SHP77 treated with DMSO at 0.1 percent for 48 hours (cell line): ENCODE measurements at regions not wholly inside any gene's neighbourhood (a gene's known extent, or its start where the extent isn't known, plus 50 kb on each side); places are given as distances from the start of the nearest gene placed in this dataset.

Source experiments
- DNase-seq: peaks from one replicate; lab custom pipeline; 2025; lab: John Stamatoyannopoulos, UW

DNA sequence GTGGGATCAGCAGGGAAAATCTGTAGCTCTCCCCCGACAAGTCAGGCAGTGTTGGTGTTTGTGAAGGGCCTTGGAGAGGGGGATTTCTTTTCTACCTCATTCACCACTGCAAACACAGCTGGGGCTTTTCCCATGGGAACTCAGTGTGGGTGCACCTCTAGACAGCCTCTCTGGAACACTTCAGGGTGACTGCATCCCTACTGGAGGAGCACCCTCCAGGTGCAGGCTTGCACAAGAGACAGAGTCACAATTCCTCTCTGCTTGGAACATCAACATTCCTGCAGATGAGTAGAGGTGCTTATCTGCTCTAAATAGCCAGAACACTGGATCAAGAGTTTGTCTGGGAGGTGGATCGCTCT lies 72.7 kb upstream of the AKAP13 start:
- DNase-seq: no peak

- no peak for DNase-seq
Measured at GRCh38 chr15:85311647-85312046, 68.8 kb upstream of the AKAP13 start.

DNA sequence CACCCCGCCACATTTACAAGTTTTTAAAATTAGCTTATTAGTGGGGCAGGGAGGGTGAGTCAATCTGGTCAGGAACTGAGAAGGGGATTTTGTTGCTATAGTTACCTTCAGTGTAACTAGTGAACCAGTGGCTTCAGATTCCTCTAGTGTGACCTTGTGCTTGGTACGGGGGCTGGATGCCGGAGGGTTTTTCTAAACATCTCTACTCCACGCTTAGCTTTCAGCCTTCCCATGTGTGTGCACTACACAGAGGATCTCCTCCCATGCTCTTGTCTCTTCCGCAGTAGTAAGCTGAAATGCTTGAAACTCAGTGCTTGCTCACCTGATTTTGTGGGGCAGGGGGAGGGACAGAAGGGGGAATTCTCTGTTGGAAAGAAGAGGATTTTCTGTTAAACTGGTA lies 67.9 kb upstream of the AKAP13 start:
- DNase-seq: no peak

DNA sequence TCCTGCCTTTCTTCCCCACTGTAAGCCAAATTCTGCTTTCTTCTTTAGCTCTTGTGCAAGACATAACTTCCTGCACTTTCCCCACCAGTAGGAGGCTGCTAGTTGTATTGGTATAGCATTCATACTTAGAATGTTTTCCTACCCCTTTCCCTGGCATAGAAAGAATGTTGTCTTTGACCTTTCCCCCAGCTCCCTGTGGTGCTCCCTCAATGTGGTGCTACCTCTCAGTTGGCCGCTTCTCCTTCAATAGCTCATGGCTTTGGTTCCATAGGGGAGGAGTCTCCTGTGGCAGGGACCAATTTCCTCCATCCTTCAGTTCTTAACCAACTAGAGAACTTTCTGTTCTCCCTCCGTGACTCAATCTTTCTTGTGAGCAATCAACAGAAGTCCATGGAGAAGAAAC lies 67.5 kb upstream of the AKAP13 start:
- no peak for DNase-seq

- no peak for DNase-seq
Measured at GRCh38 chr15:85313339-85313738, 67.1 kb upstream of the AKAP13 start.

DNA sequence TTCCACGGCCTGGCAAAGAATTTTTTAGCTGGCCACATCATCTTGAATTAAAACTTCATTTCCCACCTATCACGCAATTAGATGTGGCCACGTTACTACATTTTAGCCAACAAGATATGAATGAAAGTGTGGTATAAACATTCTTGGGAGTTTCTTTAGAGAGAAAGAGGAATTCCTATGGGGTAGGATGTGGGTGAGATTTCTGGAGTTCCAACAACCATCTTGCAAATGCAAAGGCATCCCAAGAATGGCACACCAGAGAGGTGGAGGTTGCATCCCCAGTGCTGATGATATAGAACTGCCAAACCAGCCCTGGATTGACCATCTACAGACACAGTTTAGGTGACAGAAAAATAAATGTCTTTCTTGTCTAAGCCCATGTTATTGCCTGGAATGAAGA lies 66.3 kb upstream of the AKAP13 start:
- DNase-seq: no peak

GRCh38 chr15:85314633-85315032 lies 65.8 kb upstream of the AKAP13 start:
- no peak for DNase-seq

GRCh38 chr15:85316244-85316934 lies 64.0 kb upstream of the AKAP13 start:
- no peak for DNase-seq

- DNase-seq: no peak
Measured at GRCh38 chr15:85318048-85318731, 62.2 kb upstream of the AKAP13 start.

DNA sequence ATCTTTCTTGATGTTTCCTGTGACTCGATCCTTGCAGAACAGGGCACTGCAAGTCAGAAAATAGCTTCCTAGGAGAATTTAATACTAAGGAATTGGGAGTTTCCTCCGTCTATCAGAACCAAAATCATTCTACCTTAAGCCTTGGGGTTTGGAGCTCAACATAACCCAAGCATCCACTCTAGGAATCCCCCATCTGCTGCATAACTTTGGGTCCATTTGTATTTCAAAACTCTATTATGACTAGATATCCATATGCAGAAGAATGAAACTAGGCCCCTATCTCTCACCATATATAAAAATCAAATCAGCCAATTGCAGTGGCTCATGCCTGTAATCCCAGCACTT lies 61.7 kb upstream of the AKAP13 start:
- DNase-seq: no peak

DNA sequence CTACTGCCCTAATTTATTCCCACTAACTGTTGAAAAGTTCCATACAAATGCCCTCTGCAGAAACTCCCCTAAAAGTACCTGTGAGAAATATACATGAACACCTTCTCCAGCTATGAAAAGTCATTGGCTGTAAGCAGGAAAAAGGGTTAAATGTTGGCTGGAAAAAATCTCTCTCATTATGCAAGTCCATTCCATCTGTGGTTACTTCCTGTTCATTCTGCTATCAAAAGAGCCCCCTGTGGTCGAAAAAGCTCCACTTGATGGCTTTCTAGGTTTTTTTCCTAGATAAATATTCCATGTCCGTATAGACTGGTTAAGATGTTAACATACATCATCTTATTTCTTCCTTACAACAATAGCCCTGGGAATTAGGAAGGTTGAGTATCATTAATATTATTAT lies 56.2 kb upstream of the AKAP13 start:
- no peak for DNase-seq

GRCh38 chr15:85325834-85326233 lies 54.6 kb upstream of the AKAP13 start:
- no peak for DNase-seq

DNA sequence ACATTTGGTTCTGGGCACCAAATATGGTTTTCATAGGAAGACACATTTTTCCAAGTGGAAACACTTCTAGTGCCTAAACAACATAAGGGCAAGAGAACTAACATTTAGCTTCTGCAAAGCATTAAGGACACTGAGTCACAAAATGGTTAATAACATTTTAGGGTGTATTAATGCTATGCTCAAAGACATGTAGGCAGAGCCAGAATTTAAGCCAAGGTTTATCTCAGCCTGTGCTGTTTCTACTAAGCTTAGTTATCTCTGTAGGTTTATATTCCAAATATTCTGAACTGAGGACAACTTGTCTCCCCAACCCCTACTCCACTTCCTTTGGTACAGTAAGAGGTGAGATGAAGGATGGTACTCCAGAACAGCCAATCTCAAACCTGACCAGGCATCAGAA lies 54.1 kb upstream of the AKAP13 start:
- no peak for DNase-seq

DNA sequence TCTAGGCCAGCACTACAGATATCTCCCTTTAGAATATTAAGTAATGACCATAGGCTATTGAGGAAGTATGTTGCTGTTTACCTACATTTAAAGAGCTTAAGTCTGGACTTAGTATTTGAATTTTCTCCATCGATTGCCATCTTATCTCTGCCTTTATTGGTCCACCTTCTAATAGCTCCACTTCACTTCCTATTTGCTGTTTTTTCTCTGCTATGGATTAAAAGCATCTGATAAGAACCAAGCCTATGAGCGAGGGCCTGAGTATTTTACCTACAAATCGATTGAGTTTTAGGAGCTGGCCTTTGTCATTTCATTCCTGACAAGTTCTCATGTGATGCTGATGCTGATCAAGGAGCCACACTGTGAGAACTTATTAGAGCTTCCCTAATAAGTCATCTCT lies 52.6 kb upstream of the AKAP13 start:
- no peak for DNase-seq

DNA sequence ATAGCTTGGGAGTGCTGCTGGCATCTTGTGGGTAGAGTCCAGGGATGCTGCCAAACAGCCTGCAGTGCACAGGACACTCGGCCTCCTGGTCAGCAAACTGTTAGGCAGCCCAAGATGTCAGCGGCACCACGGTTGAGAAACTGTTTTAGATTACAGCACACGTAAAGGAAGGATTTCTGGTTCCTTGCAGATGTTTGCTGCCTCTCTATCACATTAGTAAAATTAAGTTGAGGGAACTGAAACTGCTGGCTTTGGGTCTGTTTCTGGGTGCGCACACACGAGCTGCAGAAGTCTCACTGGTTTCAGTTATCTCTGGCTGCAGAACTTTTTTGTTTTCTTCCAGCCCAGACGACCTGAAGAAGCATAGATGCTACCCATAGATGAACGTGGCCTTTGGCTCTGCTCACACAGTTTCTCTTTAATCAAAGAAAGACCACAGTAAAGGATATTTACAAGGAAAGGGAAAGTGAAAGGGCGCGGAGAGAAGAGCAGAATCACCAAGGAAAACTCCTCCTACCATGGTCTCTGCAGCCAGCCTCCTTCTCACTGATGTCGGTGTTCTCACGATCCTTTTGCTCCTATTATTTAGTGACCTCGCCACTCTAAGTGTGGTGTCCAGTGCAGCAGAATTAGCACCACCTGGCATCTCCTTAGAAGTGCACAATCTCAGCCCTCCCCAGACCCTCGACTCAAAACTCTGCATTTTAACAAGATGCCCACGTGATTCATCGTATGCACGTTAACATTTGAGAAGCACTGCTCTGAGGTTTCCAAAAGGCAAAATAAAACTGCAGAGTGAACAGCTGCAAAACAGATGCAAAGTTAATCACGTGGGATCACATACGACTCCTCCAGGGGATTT lies 50.6 kb upstream of the AKAP13 start:
- no peak for DNase-seq
